H9 (cell line): ENCODE measurements at regions not wholly inside any gene's neighbourhood (a gene's known extent, or its start where the extent isn't known, plus 50 kb on each side); places are given as distances from the start of the nearest gene placed in this dataset.
A peak's percentile ranks its signal among the peaks of the same experiment; 100 is the strongest.

Experiments used
- DNase-seq: peaks from one replicate; pipeline ENCODE4 v3.0.0-alpha.2; 2017
- H2AFZ ChIP-seq: one replicate; pipeline ENCODE4 v1.6.1; 2013; ENCODE audit warnings: mild to moderate bottlenecking, low read length, control low read depth, moderate library complexity
- H2AK5ac ChIP-seq: 2 replicates; pipeline ENCODE4 v1.6.1; 2013; ENCODE audit warnings: low read length, control low read depth, mixed read lengths; ENCODE audit not compliant: insufficient read length
- H2BK120ac ChIP-seq: one replicate; pipeline ENCODE4 v1.6.1; 2013; ENCODE audit warnings: low read depth, mild to moderate bottlenecking, low read length, control low read depth, inconsistent platforms; ENCODE audit not compliant: poor library complexity, severe bottlenecking
- H2BK12ac ChIP-seq: 2 replicates; pipeline ENCODE4 v1.6.1; 2013; ENCODE audit warnings: low read length, control low read depth, mixed read lengths, low read depth; ENCODE audit not compliant: insufficient read length
- H2BK15ac ChIP-seq: 2 replicates; pipeline ENCODE4 v1.6.1; 2013; ENCODE audit warnings: low read depth, low read length, control low read depth
- H2BK20ac ChIP-seq: one replicate; pipeline ENCODE4 v1.6.1; 2013; ENCODE audit warnings: low read depth, mild to moderate bottlenecking, low read length, control low read depth, inconsistent platforms; ENCODE audit not compliant: poor library complexity, severe bottlenecking
- H2BK5ac ChIP-seq: 2 replicates; pipeline ENCODE4 v1.6.1; 2013; ENCODE audit warnings: low read length, control low read depth, mixed read lengths; ENCODE audit not compliant: insufficient read length
- H3K14ac ChIP-seq: 2 replicates; pipeline ENCODE4 v1.6.1; 2013; ENCODE audit warnings: low read length, control low read depth; ENCODE audit not compliant: insufficient read depth
- H3K18ac ChIP-seq: 2 replicates; pipeline ENCODE4 v1.6.1; 2013; ENCODE audit warnings: low read depth, mild to moderate bottlenecking, mixed read lengths, low read length, control low read depth; ENCODE audit not compliant: insufficient read length
- H3K23ac ChIP-seq: 2 replicates; pipeline ENCODE4 v1.6.1; 2013; ENCODE audit warnings: low read length, control low read depth, mixed read lengths, low read depth; ENCODE audit not compliant: insufficient read length
- H3K23me2 ChIP-seq: 2 replicates; pipeline ENCODE4 v1.6.1; 2013; ENCODE audit warnings: low read depth, mild to moderate bottlenecking, mixed read lengths, low read length, control low read depth; ENCODE audit not compliant: insufficient read length, poor library complexity, severe bottlenecking
- H3K27ac ChIP-seq: 2 replicates; pipeline ENCODE4 v1.5.1; 2013; ENCODE audit warnings: low read length, control low read depth, mixed read lengths, low read depth; ENCODE audit not compliant: insufficient read length
- H3K27me3 ChIP-seq: 2 replicates; pipeline ENCODE4 v1.6.1; 2013; ENCODE audit warnings: low read length, control low read depth, inconsistent platforms; ENCODE audit not compliant: insufficient read depth
- H3K4ac ChIP-seq: 2 replicates; pipeline ENCODE4 v1.6.1; 2013; ENCODE audit warnings: low read depth, mild to moderate bottlenecking, control low read depth, inconsistent platforms, low read length, moderate library complexity
- H3K4me1 ChIP-seq: 2 replicates; pipeline ENCODE4 v1.6.1; 2013; ENCODE audit warnings: low read length, control low read depth, inconsistent platforms; ENCODE audit not compliant: insufficient read depth
- H3K4me2 ChIP-seq: 2 replicates; pipeline ENCODE4 v1.6.1; 2013; ENCODE audit warnings: low read length, control low read depth, mixed read lengths; ENCODE audit not compliant: insufficient read length, insufficient read depth
- H3K56ac ChIP-seq: 2 replicates; pipeline ENCODE4 v1.6.1; 2013; ENCODE audit warnings: low read depth, mild to moderate bottlenecking, mixed read lengths, low read length, control low read depth; ENCODE audit not compliant: insufficient read length
- H3K79me1 ChIP-seq: 2 replicates; pipeline ENCODE4 v1.6.1; 2013; ENCODE audit warnings: low read depth, mild to moderate bottlenecking, moderate library complexity, low read length, control low read depth, inconsistent platforms; ENCODE audit not compliant: insufficient read depth, poor library complexity, severe bottlenecking
- H3K79me2 ChIP-seq: 2 replicates; pipeline ENCODE4 v1.6.1; 2013; ENCODE audit warnings: low read length, control low read depth, inconsistent platforms; ENCODE audit not compliant: insufficient read depth
- H3K9ac ChIP-seq: 2 replicates; pipeline ENCODE4 v1.6.1; 2013; ENCODE audit warnings: low read length, control low read depth, mixed read lengths; ENCODE audit not compliant: insufficient read length; ENCODE audit errors: extremely low read depth
- H3K9me3 ChIP-seq: one replicate; pipeline ENCODE4 v1.6.1; 2013; ENCODE audit warnings: low read depth, low read length, inconsistent platforms; ENCODE audit not compliant: control insufficient read depth
- H3T11ph ChIP-seq: one replicate; pipeline ENCODE4 v1.6.1; 2013; ENCODE audit warnings: mild to moderate bottlenecking, low read length, control low read depth, inconsistent platforms
- H4K20me1 ChIP-seq: one replicate; pipeline ENCODE4 v1.6.1; 2013; ENCODE audit not compliant: control insufficient read depth, insufficient read length, insufficient read depth
- H4K5ac ChIP-seq: 2 replicates; pipeline ENCODE4 v1.6.1; 2013; ENCODE audit warnings: low read depth, mild to moderate bottlenecking, mixed read lengths, low read length, control low read depth; ENCODE audit not compliant: insufficient read length
- H4K8ac ChIP-seq: replicated peaks from 2 replicates; pipeline ENCODE4 v1.6.1; 2013; ENCODE audit warnings: low read length, control low read depth, mixed read lengths, low read depth; ENCODE audit not compliant: insufficient read length
- H4K91ac ChIP-seq: 2 replicates; pipeline ENCODE4 v1.6.1; 2013; ENCODE audit warnings: low read depth, mild to moderate bottlenecking, moderate library complexity, mixed read lengths, low read length, control low read depth; ENCODE audit not compliant: insufficient read length
- H3K27ac Mint-ChIP-seq, 3 experiments: 2 replicates in 2 of 3; 3 replicates in 1 of 3; pipeline ENCODE4 v1.8.0; 2020 to 2021; ENCODE audit warnings: mixed read lengths in 3 of 3, mild to moderate bottlenecking in 1 of 3, moderate library complexity in 1 of 3
- H3K27me3 Mint-ChIP-seq: 2 replicates; pipeline ENCODE4 v1.8.0; 2021; ENCODE audit warnings: low read depth, mild to moderate bottlenecking, moderate library complexity, mixed read lengths
- H3K36me3 Mint-ChIP-seq, 3 experiments: 2 replicates in 2 of 3; 3 replicates in 1 of 3; pipeline ENCODE4 v1.8.0; 2020 to 2021; ENCODE audit warnings: low read depth in 3 of 3, mixed read lengths in 3 of 3; ENCODE audit not compliant: insufficient read depth in 1 of 3
- H3K4me1 Mint-ChIP-seq, 2 experiments: 2 replicates each; pipeline ENCODE4 v1.8.0; 2020; ENCODE audit warnings: mixed read lengths in 2 of 2
- H3K4me3 Mint-ChIP-seq, 2 experiments: 2 replicates in 1 of 2; 3 replicates in 1 of 2; pipeline ENCODE4 v1.8.0; 2020 to 2021; ENCODE audit warnings: mild to moderate bottlenecking in 2 of 2, mixed read lengths in 2 of 2, moderate library complexity in 1 of 2
- H3K9me3 Mint-ChIP-seq, 2 experiments: 2 replicates in 1 of 2; 3 replicates in 1 of 2; pipeline ENCODE4 v1.8.0; 2020; ENCODE audit warnings: mild to moderate bottlenecking in 2 of 2, mixed read lengths in 2 of 2, moderate library complexity in 1 of 2
- CTCF ChIP-seq: fragments of 200-600 bp; sonication (generic); conservative IDR thresholded peaks from 3 replicates; pipeline ENCODE4 v1.8.0; 2021; ENCODE audit warnings: antibody characterized with exemption, mild to moderate bottlenecking
- whole genome bisulfite sequencing: extraction: QIAGEN DNeasy Blood & Tissue Kit; methylation state at CpG from one replicate; pipeline ENCODE4 v1.1.7; 2013; ENCODE audit warnings: missing lambda C conversion rate, low lambda C conversion rate, mixed read lengths; ENCODE audit not compliant: insufficient read length; ENCODE audit errors: extremely low coverage; 5-methylcytosine and 5-hydroxymethylcytosine counted together

DNA sequence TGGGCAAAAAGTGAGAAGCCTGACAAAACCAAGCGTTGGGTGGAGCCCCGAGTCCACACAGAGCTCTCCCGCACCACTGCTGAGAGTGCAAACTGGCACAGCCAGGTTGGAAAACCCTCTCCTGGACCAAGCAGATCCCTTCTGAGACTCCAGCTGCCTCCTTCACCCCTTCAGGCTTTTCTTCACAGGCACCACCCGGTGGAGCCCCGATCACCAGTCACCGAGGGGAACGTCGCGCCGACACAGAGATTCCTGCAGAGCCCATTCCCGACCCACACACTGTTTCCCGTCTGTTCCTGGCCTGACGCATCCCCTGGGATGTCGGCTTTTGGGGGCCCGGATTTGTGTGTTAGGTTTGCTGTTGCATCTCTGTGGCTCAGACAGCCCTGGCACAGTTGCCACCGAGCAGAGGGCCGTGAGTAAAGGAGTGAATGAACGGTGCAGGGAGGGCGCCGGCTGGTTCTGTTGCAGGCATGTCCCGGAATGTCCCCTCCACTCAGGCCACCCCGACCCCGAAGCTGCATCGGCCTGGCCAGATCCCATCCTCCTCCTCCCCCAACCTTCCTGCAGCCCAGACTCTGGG, 51.0 kb upstream of the INPP5A start:
- no peak overlapping the region for H2BK15ac ChIP-seq
- H4K5ac ChIP-seq = no peak overlapping the region
- no peaks in the 10 kb centered on the region for H3K23me2 ChIP-seq
- H3K4me2 ChIP-seq = no peak overlapping the region
- H3K56ac ChIP-seq = no peak overlapping the region
- no peaks in the 10 kb centered on the region; the same call in 1 of the 2 replicates for H3K27me3 ChIP-seq
- H3K79me1 ChIP-seq = no peaks in the 10 kb centered on the region
- H3T11ph ChIP-seq = no peak overlapping the region
- no peak for TF ChIP-seq CTCF
- H3K36me3 Mint-ChIP-seq = no peaks in the 10 kb centered on the region; a peak in 2 of 7 replicates
- no peak overlapping the region for H2BK120ac ChIP-seq
- no peak overlapping the region for H3K9ac ChIP-seq
- no peaks in the 10 kb centered on the region for H4K20me1 ChIP-seq
- 0 out of 2 replicates have a peak overlapping the region, but pooled peaks have one; percentile 40 for H3K14ac ChIP-seq
- WGBS = no CpG with 5 or more reads among the region's 24 CpGs
- H3K4me3 Mint-ChIP-seq = no peak overlapping the region
- H3K18ac ChIP-seq = no peak overlapping the region
- no peak overlapping the region for H2AFZ ChIP-seq
- H2AK5ac ChIP-seq = no peak overlapping the region
- peaks cover 21% of the 10 kb centered on the region for H3K27me3 Mint-ChIP-seq
- DNase-seq = no peak
- no peak overlapping the region for H4K91ac ChIP-seq
- H4K8ac ChIP-seq = no peak overlapping the region
- no peaks in the 10 kb centered on the region for H3K9me3 ChIP-seq
- no peak overlapping the region for H3K27ac Mint-ChIP-seq
- peaks cover 8 to 9% of the 10 kb centered on the region in 2 experiments; a peak in 3 of 4 replicates for H3K4me1 Mint-ChIP-seq
- H3K4me1 ChIP-seq = no peaks in the 10 kb centered on the region; the same call in 1 of the 2 replicates
- H3K79me2 ChIP-seq = no peaks in the 10 kb centered on the region
- H2BK5ac ChIP-seq = no peak overlapping the region
- no peak overlapping the region for H3K27ac ChIP-seq
- no peak overlapping the region for H3K23ac ChIP-seq
- H2BK12ac ChIP-seq = no peak overlapping the region
- no peak overlapping the region for H2BK20ac ChIP-seq
- H3K9me3 Mint-ChIP-seq = peaks cover 3 to 10% of the 10 kb centered on the region in 2 experiments; a peak in 3 of 5 replicates
- H3K4ac ChIP-seq = no peak overlapping the region
